Left lung (tissue), 4 donors: ENCODE measurements at regions not wholly inside any gene's neighbourhood (a gene's known extent, or its start where the extent isn't known, plus 50 kb on each side); places are given as distances from the start of the nearest gene placed in this dataset.

ENCODE experiments used
- ATAC-seq: fragments of 200-7000 bp; cut with Tn5 transposase; one replicate; pipeline ENCODE4 v1.9.1; 2020; ENCODE audit warnings: moderate library complexity
- DNase-seq, 4 donors: peaks; one replicate each; pipeline ENCODE4 v3.0.0-alpha.2; 2013 to 2020
- H3K27ac ChIP-seq, 2 donors: fragments of 200-600 bp; sonication (generic) in 1 of 2; one replicate each; pipeline versions ENCODE4 v1.5.0 to v1.8.0; 2020 to 2021
- H3K27me3 ChIP-seq, 2 donors: fragments of 200-600 bp; sonication (generic) in 1 of 2; one replicate each; pipeline versions ENCODE4 v1.5.0 to v1.8.0; 2020 to 2021
- H3K36me3 ChIP-seq, 2 donors: fragments of 200-600 bp; sonication (generic) in 1 of 2; one replicate each; pipeline versions ENCODE4 v1.5.0 to v1.8.0; 2020 to 2021
- H3K4me1 ChIP-seq, 2 donors: fragments of 200-600 bp; one replicate each; pipeline ENCODE4 v1.8.0; 2021
- H3K4me3 ChIP-seq, 2 donors: fragments of 200-600 bp; sonication (generic) in 1 of 2; one replicate each; pipeline versions ENCODE4 v1.5.0 to v1.8.0; 2020 to 2021; ENCODE audit warnings: mild to moderate bottlenecking in 1 of 2
- H3K9me3 ChIP-seq, 2 donors: fragments of 200-600 bp; sonication (generic) in 1 of 2; one replicate each; pipeline versions ENCODE4 v1.5.0 to v1.8.0; 2020 to 2021
- CTCF ChIP-seq, 2 donors: fragments of 200-600 bp; sonication (generic) in 1 of 2; IDR thresholded peaks; one replicate each; pipeline versions ENCODE4 v1.5.0 to v1.8.0; 2021; ENCODE audit warnings: antibody characterized with exemption in 2 of 2
- intact Hi-C, 2 donors: fragments of 100-400 bp; cut with DNase I; formaldehyde crosslinking; loops; one replicate each; pipeline versions ENCODE4 v1.11.2 to v1.14.2; 2022
- donor health status: DM: no; HTN: yes; CAD: no.
- donor health status: DM: no; HTN: no; CAD: no.

DNA sequence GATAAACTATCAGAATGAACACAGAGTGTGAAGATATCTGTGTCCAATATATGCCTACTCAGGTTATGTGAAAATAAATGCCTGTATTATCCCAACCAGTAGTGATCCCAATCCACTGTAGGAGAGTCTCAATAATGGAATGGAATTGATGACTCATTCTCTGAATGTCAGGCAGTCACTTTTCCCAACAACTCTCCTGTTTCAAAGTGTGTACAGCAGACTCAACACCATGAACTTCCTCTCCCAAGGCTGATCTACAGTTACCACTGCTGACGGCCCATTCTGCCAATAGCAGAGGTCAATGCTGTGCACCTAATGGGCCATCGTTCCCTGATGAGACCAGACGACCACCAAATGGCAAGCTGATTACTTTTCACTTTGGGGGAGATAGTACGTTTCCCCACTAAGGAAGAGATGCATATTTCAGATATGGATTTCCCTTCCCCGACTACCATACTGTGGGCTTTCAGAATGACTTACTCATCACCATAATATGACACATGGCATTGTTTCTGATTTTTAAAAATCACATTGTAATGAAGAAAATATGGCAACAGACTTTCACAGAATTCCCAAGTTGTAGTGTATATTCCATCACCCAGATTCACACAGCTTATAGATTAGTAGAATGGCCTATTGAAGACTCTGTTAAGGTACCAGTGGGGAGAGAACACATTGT lies 601.7 kb upstream of the VRK2 start:
- TF ChIP-seq CTCF (IDR thresholded peaks at IDR 0.05), result no peak
- DNase-seq (no peak), ATAC-seq (no peak)
- no peaks in the 10 kb centered on the region for H3K27me3 ChIP-seq
- no peaks in the 10 kb centered on the region for H3K4me1 ChIP-seq
- no peaks in the 10 kb centered on the region for H3K36me3 ChIP-seq
- H3K4me3 ChIP-seq, result no peak overlapping the region
- intact Hi-C loops, result no loop called here
- H3K27ac ChIP-seq, result no peak overlapping the region
- no peaks in the 10 kb centered on the region for H3K9me3 ChIP-seq

- Histone ChIP-seq H3K36me3 (no peaks in the 10 kb centered on the region), H3K9me3 (no peaks in the 10 kb centered on the region), H3K27ac (no peak overlapping the region), H3K27me3 (no peaks in the 10 kb centered on the region), H3K4me1 (no peaks in the 10 kb centered on the region), H3K4me3 (no peak overlapping the region)
- ATAC-seq, result no peak
- intact Hi-C loops, result no loop called here
- no peak for TF ChIP-seq CTCF (IDR thresholded peaks at IDR 0.05)
- DNase-seq, result no peak
These were observed 597.8 kb upstream of the VRK2 start for GRCh38 chr2:57448816-57449215.

GRCh38 chr2:57450170-57450569 lies 596.4 kb upstream of the VRK2 start:
- Histone ChIP-seq H3K36me3 (no peaks in the 10 kb centered on the region), H3K4me3 (no peak overlapping the region), H3K27me3 (no peaks in the 10 kb centered on the region), H3K4me1 (no peaks in the 10 kb centered on the region), H3K9me3 (no peaks in the 10 kb centered on the region), H3K27ac (no peak overlapping the region)
- no peak for ATAC-seq
- DNase-seq, result no peak
- no peak for TF ChIP-seq CTCF (IDR thresholded peaks at IDR 0.05)
- intact Hi-C loops, result no loop called here

DNA sequence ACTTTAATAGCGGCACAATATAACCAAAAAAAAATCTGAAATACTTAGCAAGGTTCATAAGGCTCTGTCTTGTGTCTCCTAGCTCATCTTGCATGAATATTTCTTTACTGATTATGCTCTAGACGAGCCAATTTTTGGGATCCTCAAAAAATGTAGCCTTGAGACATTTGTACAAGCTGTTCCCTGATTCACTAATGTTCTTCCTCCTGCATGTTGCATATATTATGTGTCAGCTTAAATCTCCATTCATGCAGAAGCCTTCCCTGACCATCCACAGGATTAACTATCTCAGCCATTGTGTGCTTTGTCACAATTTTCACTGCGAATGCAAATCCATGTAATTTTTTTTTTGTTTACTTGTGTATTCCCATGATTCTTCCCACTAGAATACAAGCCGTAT lies 594.0 kb upstream of the VRK2 start:
- ATAC-seq (no peak), DNase-seq (no peak)
- H3K9me3 ChIP-seq, result no peaks in the 10 kb centered on the region
- no peak for TF ChIP-seq CTCF (IDR thresholded peaks at IDR 0.05)
- H3K27me3 ChIP-seq, result no peaks in the 10 kb centered on the region
- no peak overlapping the region for H3K27ac ChIP-seq
- H3K4me1 ChIP-seq, result no peaks in the 10 kb centered on the region
- no peak overlapping the region for H3K4me3 ChIP-seq
- intact Hi-C loops, result no loop called here
- H3K36me3 ChIP-seq, result no peaks in the 10 kb centered on the region

DNA sequence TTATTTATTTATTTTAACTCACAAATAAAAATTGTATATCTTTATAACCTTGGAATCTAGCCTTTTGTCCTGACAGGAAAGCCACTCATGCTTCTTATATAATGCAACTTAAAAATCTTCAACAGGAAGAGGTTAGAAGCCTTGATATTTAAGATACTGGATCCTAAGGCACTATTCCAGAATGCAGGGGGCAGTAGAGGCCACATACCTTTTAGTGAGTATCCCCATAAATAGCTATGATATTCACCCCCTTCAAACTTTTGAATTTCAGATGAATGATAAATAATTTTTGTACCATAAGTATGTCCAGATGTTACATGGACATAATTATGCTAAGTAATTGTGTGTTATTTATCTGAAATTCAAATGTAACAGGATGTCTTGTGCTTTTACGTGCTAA lies 592.7 kb upstream of the VRK2 start:
- Histone ChIP-seq H3K36me3 (no peaks in the 10 kb centered on the region), H3K9me3 (no peaks in the 10 kb centered on the region), H3K27me3 (no peaks in the 10 kb centered on the region), H3K4me1 (no peaks in the 10 kb centered on the region), H3K27ac (no peak overlapping the region), H3K4me3 (no peak overlapping the region)
- DNase-seq (no peak), ATAC-seq (no peak)
- intact Hi-C loops, result no loop called here
- no peak for TF ChIP-seq CTCF (IDR thresholded peaks at IDR 0.05)
